ENCODE measurements at regions not wholly inside any gene's neighbourhood (a gene's known extent, or its start where the extent isn't known, plus 50 kb on each side); places are given as distances from the start of the nearest gene placed in this dataset.

DNA sequence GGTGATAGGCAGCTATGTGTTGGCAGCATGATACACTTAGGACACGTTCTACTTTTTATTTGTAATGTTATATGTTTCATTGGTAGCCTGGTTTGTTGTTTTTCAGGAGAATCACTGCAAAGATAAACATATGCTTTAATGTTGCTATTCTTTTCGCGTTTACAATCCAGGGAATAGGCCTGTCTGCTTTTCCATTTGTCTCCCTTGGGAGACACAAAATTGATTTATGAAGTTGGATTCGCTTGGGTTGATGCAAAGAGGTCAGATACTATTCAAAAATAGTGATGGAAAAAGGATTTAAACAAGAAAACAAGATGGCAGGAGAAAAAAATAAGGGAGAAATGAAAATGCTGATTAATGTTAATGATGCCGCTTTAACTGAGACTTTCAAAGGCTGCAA, 179.5 kb upstream of the SOX4 start:
- CTCF ChIA-PET, result interaction anchor here (1.5 kb wide), 1 partner anchor 29 kb away, joined by 6 read pairs; no protein-coding TSS in a partner anchor

DNA sequence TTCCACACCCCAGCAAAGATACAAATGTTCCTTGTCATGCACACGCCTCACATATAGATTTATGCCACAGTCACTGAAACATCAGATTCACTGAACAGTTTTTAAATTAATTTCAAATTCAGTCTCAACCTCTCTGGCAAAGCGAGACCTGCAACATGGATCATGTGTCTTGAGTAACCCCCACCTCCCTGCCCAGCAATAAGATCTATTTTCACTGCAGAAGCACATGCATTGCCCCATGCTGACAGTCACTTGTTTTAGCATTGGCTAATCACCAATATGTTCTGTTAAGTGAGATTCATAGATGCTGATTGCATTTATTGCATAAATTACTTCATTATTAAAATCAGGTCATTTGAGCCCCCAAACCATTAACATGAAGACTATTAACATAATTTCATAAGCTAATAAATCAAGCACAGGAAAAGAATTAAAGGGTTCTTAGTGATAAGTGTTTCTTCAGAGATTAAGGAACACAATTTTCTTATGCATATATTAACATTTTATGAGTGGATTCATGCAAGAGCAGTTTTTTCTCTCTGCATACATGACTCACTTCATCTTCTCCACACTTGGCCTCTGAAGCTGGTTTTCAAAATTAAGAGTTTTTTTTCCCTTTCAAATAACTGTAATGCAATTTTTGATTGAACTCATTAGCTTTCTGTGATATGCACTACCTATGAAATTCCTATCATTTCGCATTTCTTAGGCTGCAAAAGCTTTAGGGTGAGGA, 173.2 kb upstream of the SOX4 start:
- POLR2A ChIA-PET, result no interaction called here

More for the DNA sequence above, 179.5 kb upstream of the SOX4 start:
- TF ChIP-seq, protein P1, sequence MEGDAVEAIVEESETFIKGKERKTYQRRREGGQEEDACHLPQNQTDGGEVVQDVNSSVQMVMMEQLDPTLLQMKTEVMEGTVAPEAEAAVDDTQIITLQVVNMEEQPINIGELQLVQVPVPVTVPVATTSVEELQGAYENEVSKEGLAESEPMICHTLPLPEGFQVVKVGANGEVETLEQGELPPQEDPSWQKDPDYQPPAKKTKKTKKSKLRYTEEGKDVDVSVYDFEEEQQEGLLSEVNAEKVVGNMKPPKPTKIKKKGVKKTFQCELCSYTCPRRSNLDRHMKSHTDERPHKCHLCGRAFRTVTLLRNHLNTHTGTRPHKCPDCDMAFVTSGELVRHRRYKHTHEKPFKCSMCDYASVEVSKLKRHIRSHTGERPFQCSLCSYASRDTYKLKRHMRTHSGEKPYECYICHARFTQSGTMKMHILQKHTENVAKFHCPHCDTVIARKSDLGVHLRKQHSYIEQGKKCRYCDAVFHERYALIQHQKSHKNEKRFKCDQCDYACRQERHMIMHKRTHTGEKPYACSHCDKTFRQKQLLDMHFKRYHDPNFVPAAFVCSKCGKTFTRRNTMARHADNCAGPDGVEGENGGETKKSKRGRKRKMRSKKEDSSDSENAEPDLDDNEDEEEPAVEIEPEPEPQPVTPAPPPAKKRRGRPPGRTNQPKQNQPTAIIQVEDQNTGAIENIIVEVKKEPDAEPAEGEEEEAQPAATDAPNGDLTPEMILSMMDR (IDR thresholded peaks at IDR 0.05; ENCODE audit: insufficient read depth, low read depth, low read length), result no peak
- Histone ChIP-seq H3K4me3 (ENCODE audit: low read depth, low read length) (no peak overlapping the region), H3K27me3 (ENCODE audit: control insufficient read depth, insufficient read depth, low read length) (no peaks in the 10 kb centered on the region), H3K36me3 (ENCODE audit: control insufficient read depth, insufficient read depth, low read length) (no peaks in the 10 kb centered on the region)
- DNase-seq (ENCODE audit: low read depth), result no peak
- POLR2A ChIA-PET, result no interaction called here

DNA sequence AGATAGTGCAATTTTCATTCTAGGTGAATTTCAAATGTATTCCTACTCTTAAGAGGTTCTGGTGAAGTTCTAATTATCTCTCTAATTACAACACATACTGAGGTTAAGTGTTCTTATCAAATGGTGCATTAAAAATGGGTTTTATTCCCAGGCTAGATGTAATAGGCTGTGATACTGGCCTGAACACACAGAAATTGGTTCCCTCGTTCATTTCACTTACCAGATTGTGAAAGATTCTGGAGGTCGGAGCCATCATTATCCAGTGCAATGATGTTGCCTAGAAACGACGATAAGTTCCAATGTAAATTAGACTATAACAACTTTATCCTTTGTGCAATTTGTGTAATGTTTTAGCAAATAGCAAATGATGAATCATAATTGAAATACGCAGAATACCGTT, 172.6 kb upstream of the SOX4 start:
- Histone ChIP-seq H3K36me3 (ENCODE audit: control insufficient read depth, insufficient read depth, low read length) (no peaks in the 10 kb centered on the region), H3K4me3 (ENCODE audit: low read depth, low read length) (no peak overlapping the region), H3K27me3 (ENCODE audit: control insufficient read depth, insufficient read depth, low read length) (0 out of 2 replicates have a peak, but pooled peaks cover 1% of the 10 kb centered on the region)
- CTCF ChIA-PET, result no interaction called here
- TF ChIP-seq, protein P1 (IDR thresholded peaks at IDR 0.05; ENCODE audit: insufficient read depth, low read depth, low read length), result no peak
- POLR2A ChIA-PET, result no interaction called here
- DNase-seq (ENCODE audit: low read depth), result no peak

More for the DNA sequence above, 173.2 kb upstream of the SOX4 start:
- Histone ChIP-seq H3K4me3 (ENCODE audit: low read depth, low read length) (no peak overlapping the region), H3K27me3 (ENCODE audit: control insufficient read depth, insufficient read depth, low read length) (0 out of 2 replicates have a peak, but pooled peaks cover 1% of the 10 kb centered on the region), H3K36me3 (ENCODE audit: control insufficient read depth, insufficient read depth, low read length) (no peaks in the 10 kb centered on the region)
- CTCF ChIA-PET, result no interaction called here
- TF ChIP-seq, protein P1 (IDR thresholded peaks at IDR 0.05; ENCODE audit: insufficient read depth, low read depth, low read length), result no peak
- DNase-seq (ENCODE audit: low read depth), result no peak

DNA sequence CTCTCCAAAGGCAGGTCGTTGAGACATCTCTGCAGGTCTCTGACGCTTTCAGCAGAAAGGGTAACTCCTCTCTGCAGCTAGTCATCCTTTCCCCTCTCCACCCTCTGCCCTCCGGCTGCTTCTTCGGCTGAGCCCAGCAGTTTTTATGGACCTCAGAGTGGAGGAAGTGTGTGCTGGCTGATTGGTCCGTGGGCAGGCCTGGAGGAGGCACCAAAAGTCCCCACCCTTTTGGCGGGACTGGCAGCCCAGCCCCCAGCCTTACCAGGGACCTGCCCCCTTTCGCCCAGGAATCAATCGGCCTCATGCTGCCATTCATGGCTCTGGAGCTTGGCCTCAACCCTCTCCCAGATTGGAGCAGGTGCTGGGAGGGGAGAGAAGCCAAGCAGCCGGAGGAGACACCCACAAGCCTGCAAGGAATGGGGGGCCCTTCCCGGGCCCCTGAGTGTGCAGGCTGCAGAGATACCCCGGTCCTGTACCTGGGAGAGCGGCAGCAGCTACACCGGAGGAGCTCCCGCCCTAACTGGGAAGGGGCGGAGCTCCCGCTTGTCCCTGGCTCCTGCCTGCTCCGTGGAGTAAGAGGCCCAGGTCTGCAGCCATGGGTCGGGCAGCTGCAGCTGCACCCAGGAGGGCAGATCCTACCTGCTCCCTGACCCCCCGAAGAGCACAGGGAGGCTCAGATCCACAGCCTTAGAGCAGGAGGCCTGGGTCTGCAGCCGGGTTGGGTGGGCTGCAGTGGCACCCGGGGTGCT, 170.3 kb upstream of the SOX4 start:
- TF ChIP-seq, protein P1 (IDR thresholded peaks at IDR 0.05; ENCODE audit: insufficient read depth, low read depth, low read length), result no peak
- no peak for DNase-seq (ENCODE audit: low read depth)
- Histone ChIP-seq H3K4me3 (ENCODE audit: low read depth, low read length) (no peak overlapping the region), H3K27me3 (ENCODE audit: control insufficient read depth, insufficient read depth, low read length) (0 out of 2 replicates have a peak, but pooled peaks cover 1% of the 10 kb centered on the region), H3K36me3 (ENCODE audit: control insufficient read depth, insufficient read depth, low read length) (no peaks in the 10 kb centered on the region)
- ChIA-PET POLR2A (no interaction called here), CTCF (no interaction called here)

DNA sequence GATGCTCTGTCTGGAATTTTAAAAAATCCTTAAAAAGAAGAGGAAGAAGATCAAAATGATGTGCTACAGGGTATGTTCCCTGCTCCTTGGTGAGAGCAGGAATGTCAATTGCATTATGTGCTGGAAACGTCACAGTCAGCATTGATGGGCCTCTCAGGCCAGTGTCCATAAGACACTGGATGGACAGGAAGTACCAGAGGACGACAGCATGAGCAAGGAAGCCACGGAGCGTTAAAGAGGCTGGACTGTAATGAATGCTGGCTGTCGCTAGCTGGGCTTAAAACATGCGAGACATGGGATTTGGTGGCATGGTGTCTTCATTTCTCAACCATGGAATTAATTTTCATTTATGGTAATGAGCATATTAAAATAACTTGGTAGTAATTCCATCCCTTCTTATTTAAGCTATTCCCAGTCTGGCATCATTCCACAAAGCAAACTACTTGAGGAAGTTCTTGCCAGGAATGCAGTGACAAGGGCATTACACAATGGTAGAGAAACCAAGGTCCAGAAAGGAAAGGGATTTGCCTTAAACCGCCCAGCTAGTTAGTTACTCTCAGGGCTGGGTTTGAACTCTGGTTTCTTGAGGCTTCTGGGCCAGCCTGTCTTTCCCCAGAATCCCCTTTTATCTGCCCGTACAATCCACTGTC, 166.6 kb upstream of the SOX4 start:
- ChIA-PET CTCF (no interaction called here), POLR2A (no interaction called here)

More for the DNA sequence above, 166.6 kb upstream of the SOX4 start:
- TF ChIP-seq, protein P1 (IDR thresholded peaks at IDR 0.05; ENCODE audit: insufficient read depth, low read depth, low read length), result no peak
- DNase-seq (ENCODE audit: low read depth), result no peak
- Histone ChIP-seq H3K27me3 (ENCODE audit: control insufficient read depth, insufficient read depth, low read length) (no peaks in the 10 kb centered on the region), H3K4me3 (ENCODE audit: low read depth, low read length) (no peak overlapping the region), H3K36me3 (ENCODE audit: control insufficient read depth, insufficient read depth, low read length) (no peaks in the 10 kb centered on the region)

Measured in BJ (cell line).